ENCODE measurements at regions not wholly inside any gene's neighbourhood (a gene's known extent, or its start where the extent isn't known, plus 50 kb on each side); places are given as distances from the start of the nearest gene placed in this dataset.
A peak's percentile ranks its signal among the peaks of the same experiment; 100 is the strongest.
"Not testable (repeated sequence)": the region's sequence is repeated elsewhere in the genome, so short reads cannot be mapped to it uniquely, and the experiment has no call there.

- no peak for DNase-seq
Observed at GRCh38 chr13:44848920-44849676, 140.2 kb downstream of the NUFIP1 start.

GRCh38 chr13:44845281-44846058 lies 143.8 kb downstream of the NUFIP1 start:
- DNase-seq: not testable (repeated sequence)

- DNase-seq: no peak
Observed at GRCh38 chr13:44844786-44845185, 144.5 kb downstream of the NUFIP1 start.

- no peak for DNase-seq
Observed at GRCh38 chr13:44843403-44843802, 145.9 kb downstream of the NUFIP1 start.

- no peak for DNase-seq
Observed at GRCh38 chr13:44842158-44842557, 147.1 kb downstream of the NUFIP1 start.

- no peak for DNase-seq
Observed at GRCh38 chr13:44840131-44840530, 149.1 kb downstream of the NUFIP1 start.

GRCh38 chr13:44837250-44837649 lies 152.0 kb downstream of the NUFIP1 start:
- DNase-seq: no peak

GRCh38 chr13:44834404-44834803 lies 154.9 kb downstream of the NUFIP1 start:
- DNase-seq: no peak

GRCh38 chr13:44833626-44834025 lies 155.6 kb downstream of the NUFIP1 start:
- DNase-seq: no peak

GRCh38 chr13:44833139-44833538 lies 156.1 kb downstream of the NUFIP1 start:
- no peak for DNase-seq

- no peak for DNase-seq
Observed at GRCh38 chr13:44826591-44827350, 162.5 kb downstream of the NUFIP1 start.

- DNase-seq: no peak
Observed at GRCh38 chr13:44825953-44826352, 163.3 kb downstream of the NUFIP1 start.

GRCh38 chr13:44823555-44823954 lies 165.7 kb downstream of the NUFIP1 start:
- not testable (repeated sequence) for DNase-seq

- no peak for DNase-seq
Observed at GRCh38 chr13:44822291-44822690, 167.0 kb downstream of the NUFIP1 start.

- no peak for DNase-seq
Observed at GRCh38 chr13:44819772-44820171, 169.5 kb downstream of the NUFIP1 start.

- no peak for DNase-seq
Observed at GRCh38 chr13:44819245-44819644, 170.0 kb downstream of the NUFIP1 start.

- DNase-seq: peak; percentile 10
Observed at GRCh38 chr13:44818428-44818827, 170.8 kb downstream of the NUFIP1 start.

GRCh38 chr13:44818016-44818415 lies 171.3 kb downstream of the NUFIP1 start:
- no peak for DNase-seq

GRCh38 chr13:44817131-44817671 lies 172.1 kb downstream of the NUFIP1 start:
- DNase-seq: no peak

- DNase-seq: no peak
Observed at GRCh38 chr13:44816701-44817100, 172.6 kb downstream of the NUFIP1 start.

GRCh38 chr13:44815623-44816022 lies 173.6 kb downstream of the NUFIP1 start:
- DNase-seq: no peak

- DNase-seq: no peak
Observed at GRCh38 chr13:44814836-44815235, 174.4 kb downstream of the NUFIP1 start.

- no peak for DNase-seq
Observed at GRCh38 chr13:44814161-44814560, 175.1 kb downstream of the NUFIP1 start.
